NCI-H2227 (cell line): ENCODE measurements at regions not wholly inside any gene's neighbourhood (a gene's known extent, or its start where the extent isn't known, plus 50 kb on each side); places are given as distances from the start of the nearest gene placed in this dataset.
"Not testable (repeated sequence)": the region's sequence is repeated elsewhere in the genome, so short reads cannot be mapped to it uniquely, and the experiment has no call there.

ENCODE experiments used
- DNase-seq: peaks from one replicate; lab custom pipeline; 2025; ENCODE audit not compliant: unreplicated experiment; lab: John Stamatoyannopoulos, UW

DNA sequence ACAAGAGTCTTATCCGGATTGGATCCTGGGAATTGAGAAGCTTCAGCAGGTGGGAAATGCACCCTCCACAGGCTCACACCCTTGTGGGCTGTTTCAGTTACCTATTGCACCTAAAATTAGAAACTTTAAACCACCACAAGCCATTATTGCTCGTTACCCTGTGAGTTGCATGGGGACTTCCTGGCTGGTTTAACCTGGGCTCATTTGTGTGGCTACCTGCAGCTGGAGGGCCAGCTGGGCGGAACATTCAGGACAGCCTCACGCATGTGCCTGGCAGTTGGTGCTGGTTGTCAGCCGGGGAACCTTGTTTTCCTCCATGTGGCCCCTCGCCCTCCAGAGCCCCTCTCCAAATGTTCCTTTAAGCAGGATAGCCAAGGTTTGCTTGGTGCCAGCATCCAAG lies 118.5 kb upstream of the DEFB108B start:
- DNase-seq = not testable (repeated sequence)

- not testable (repeated sequence) for DNase-seq
Measured at GRCh38 chr11:71721840-71722239, 111.2 kb upstream of the DEFB108B start.

- not testable (repeated sequence) for DNase-seq
Measured at GRCh38 chr11:71723991-71724390, 109.0 kb upstream of the DEFB108B start.

GRCh38 chr11:71730748-71731147 lies 102.3 kb upstream of the DEFB108B start:
- DNase-seq = not testable (repeated sequence)

- not testable (repeated sequence) for DNase-seq
Measured at GRCh38 chr11:71734368-71734767, 98.6 kb upstream of the DEFB108B start.

GRCh38 chr11:71738317-71738716 lies 94.7 kb upstream of the DEFB108B start:
- DNase-seq = not testable (repeated sequence)

DNA sequence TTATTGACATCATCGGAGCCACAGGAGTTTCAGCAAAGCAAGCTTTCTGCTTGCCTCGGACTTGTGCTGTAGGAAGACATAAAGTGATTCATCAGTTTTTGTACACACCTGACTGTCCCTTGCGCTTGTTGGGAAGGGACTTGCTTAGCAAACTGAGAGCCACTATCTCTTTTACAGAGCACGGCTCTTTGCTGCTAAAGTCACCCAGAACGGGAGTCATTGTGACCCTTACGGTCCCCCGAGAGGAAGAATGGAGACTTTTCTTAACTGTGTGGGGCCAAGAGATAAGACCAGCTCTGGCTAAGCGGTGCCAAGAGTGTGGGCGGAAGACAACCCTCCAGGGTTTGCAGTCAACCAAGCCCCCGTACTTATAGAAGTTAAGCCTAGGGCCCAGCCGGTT lies 89.6 kb upstream of the DEFB108B start:
- DNase-seq = not testable (repeated sequence)

DNA sequence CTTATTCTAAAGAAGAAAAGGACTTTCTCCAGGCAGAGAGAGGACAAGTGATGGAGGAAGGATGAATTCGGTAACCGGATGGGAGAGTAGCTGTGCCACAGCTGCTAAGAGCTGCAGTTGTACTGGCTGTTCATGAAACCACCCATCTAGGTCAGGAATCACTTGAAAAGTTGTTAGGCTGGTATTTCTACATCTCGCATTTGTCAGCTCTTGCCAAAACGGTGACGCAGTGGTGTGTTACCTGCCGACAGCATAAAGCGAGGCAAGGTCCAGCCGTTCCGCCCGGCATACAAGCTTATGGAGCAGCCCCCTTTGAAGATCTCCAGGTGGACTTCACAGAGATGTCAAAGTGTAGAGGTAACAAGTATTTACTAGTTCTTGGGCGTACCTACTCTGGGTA lies 87.3 kb upstream of the DEFB108B start:
- not testable (repeated sequence) for DNase-seq

DNA sequence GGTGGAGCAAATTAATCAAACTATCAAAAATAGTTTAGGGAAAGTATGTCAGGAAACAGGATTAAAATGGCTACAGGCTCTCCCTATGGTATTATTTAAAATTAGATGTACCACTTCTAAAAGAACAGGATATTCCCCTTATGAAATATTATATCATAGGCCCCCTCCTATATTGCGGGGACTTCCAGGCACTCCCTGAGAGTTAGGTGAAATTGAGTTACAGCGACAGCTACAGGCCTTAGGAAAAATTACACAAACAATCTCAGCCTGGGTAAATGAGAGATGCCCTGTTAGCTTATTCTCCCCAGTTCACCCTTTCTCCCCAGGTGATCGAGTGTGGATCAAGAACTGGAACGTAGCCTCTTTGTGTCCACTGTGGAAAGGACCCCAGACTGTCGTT lies 86.7 kb upstream of the DEFB108B start:
- DNase-seq = not testable (repeated sequence)

GRCh38 chr11:71748965-71749620 lies 83.9 kb upstream of the DEFB108B start:
- DNase-seq = not testable (repeated sequence)

GRCh38 chr11:71750908-71751307 lies 82.1 kb upstream of the DEFB108B start:
- DNase-seq = not testable (repeated sequence)

- peak; percentile 75 for DNase-seq
Measured at GRCh38 chr11:71764695-71765491, 68.1 kb upstream of the DEFB108B start.

- not testable (repeated sequence) for DNase-seq
Measured at GRCh38 chr11:71767016-71767415, 66.0 kb upstream of the DEFB108B start.

DNA sequence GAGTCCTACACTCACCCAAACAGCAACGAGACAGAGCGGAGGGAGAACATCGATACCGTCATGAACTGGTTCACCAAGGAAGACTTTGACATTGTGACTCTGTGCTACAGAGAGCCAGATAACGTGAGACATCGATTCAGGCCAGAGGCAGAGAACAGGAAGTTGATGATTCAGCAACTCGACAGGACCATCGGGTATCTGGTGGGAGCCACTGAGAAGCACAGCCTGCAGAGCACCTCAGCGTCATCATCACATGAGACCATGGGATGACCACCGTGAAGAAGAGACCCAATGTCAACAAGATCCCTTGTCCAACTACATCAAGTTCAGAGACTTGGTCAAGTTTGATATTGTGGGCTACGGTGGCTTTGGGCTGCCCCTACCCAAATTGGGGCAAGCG lies 60.8 kb upstream of the DEFB108B start:
- DNase-seq = not testable (repeated sequence)

- no peak for DNase-seq
Measured at GRCh38 chr11:71774603-71775222, 58.3 kb upstream of the DEFB108B start.

- DNase-seq = not testable (repeated sequence)
Measured at GRCh38 chr11:71780116-71780515, 52.9 kb upstream of the DEFB108B start.

- not testable (repeated sequence) for DNase-seq
Measured at GRCh38 chr11:71780771-71781170, 52.2 kb upstream of the DEFB108B start.

- DNase-seq = not testable (repeated sequence)
Measured at GRCh38 chr11:71781491-71781890, 51.5 kb upstream of the DEFB108B start.

DNA sequence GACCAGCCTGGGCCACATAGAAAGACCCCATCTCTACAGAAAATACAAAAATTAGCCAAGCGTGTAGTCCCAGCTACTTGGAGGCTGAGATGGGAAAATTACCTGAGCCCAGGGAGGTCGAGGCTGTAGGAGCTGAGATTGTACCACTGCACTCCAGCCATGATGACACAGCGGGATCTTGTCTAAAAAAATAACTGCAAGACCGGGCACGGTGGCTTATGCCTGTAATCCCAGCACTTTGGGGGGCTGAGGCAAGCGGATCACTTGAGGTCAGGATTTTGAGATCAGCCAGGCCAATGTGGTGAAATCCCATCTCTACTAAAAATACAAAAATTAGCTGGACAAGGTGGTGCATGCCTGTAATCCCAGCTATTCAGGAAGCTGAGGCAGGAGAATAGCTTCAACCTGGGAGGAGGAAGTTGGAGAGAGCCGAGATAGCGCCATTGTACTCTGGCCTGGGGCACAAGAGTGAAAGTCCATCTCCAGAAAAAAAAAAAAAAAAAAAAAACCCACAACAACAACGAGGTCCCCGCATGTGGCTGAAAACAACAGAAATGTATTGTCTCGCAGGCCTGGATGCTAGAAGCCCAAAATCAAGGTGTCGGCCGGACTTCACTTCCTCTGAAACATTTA lies 50.7 kb upstream of the DEFB108B start:
- DNase-seq = not testable (repeated sequence)

DNA sequence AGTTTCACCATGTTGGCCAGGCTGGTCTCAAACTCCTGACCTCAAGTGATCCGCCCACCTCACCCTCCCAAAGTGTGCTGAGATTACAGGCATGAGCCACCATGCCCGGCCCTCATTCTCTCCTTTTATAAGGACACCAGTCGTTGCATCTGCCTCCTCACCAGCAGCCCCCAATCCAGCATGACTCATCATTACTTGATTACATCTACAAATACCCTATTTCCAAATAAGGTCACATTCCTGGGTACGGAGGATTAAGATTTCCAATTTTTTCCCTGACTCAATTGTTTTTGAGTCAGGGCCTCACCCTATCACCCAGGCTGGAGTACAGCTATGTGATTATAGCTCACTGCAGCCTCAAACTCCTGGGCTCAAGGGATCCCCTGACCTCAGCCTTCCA lies 49.8 kb upstream of the DEFB108B start:
- DNase-seq = not testable (repeated sequence)
